ENCODE measurements at regions not wholly inside any gene's neighbourhood (a gene's known extent, or its start where the extent isn't known, plus 50 kb on each side); places are given as distances from the start of the nearest gene placed in this dataset.

- TF ChIP-seq POLR2A (IDR thresholded peaks at IDR 0.05; ENCODE audit: control extremely low read depth in 1 of 2, low read depth in 2 of 2, low read length in 2 of 2) (no peak), EZH2 (IDR thresholded peaks at IDR 0.05; ENCODE audit: low read depth, low read length, severe bottlenecking) (no peak), EP300 (IDR thresholded peaks at IDR 0.05; ENCODE audit: borderline replicate concordance in 1 of 2, low read depth in 2 of 2, low read length in 2 of 2) (no peak), SUZ12 (IDR thresholded peaks at IDR 0.05; ENCODE audit: low read length) (no peak), JUND (IDR thresholded peaks at IDR 0.05; ENCODE audit: low read length) (no peak), FOSL1 (IDR thresholded peaks at IDR 0.05; ENCODE audit: insufficient read depth, low read depth, low read length) (no peak), SP1 (IDR thresholded peaks at IDR 0.05; ENCODE audit: low read depth, low read length) (no peak)
These were observed 481.7 kb upstream of the USP24 start for GRCh38 chr1:55696891-55697290.
